T-helper 2 cell (primary cell): ENCODE measurements at regions not wholly inside any gene's neighbourhood (a gene's known extent, or its start where the extent isn't known, plus 50 kb on each side); places are given as distances from the start of the nearest gene placed in this dataset.
"Not testable (repeated sequence)": the region's sequence is repeated elsewhere in the genome, so short reads cannot be mapped to it uniquely, and the experiment has no call there.

Source experiments
- DNase-seq, 5 experiments: peaks; one replicate each; pipeline versions ENCODE4 v3.0.0 to v3.0.0-alpha.2; 2012 to 2022

- no peak for DNase-seq
Measured at GRCh38 chr12:72168851-72169250, 103.3 kb upstream of the TRHDE start.

GRCh38 chr12:72173974-72174373 is 98.2 kb upstream of the TRHDE start:
- no peak for DNase-seq

- no peak for DNase-seq
Measured at GRCh38 chr12:72178244-72178643, 93.9 kb upstream of the TRHDE start.

- DNase-seq: no peak
Measured at GRCh38 chr12:72178871-72179270, 93.3 kb upstream of the TRHDE start.

GRCh38 chr12:72179841-72180240 is 92.3 kb upstream of the TRHDE start:
- DNase-seq: no peak

- DNase-seq: not testable (repeated sequence)
Measured at GRCh38 chr12:72184971-72185533, 87.1 kb upstream of the TRHDE start.

GRCh38 chr12:72189266-72189665 is 82.9 kb upstream of the TRHDE start:
- no peak for DNase-seq

GRCh38 chr12:72191761-72192160 is 80.4 kb upstream of the TRHDE start:
- no peak for DNase-seq

- no peak for DNase-seq
Measured at GRCh38 chr12:72197790-72198189, 74.4 kb upstream of the TRHDE start.

GRCh38 chr12:72201457-72201856 is 70.7 kb upstream of the TRHDE start:
- no peak for DNase-seq

- DNase-seq: no peak
Measured at GRCh38 chr12:72203764-72204335, 68.3 kb upstream of the TRHDE start.

- DNase-seq: no peak
Measured at GRCh38 chr12:72207079-72207478, 65.1 kb upstream of the TRHDE start.

GRCh38 chr12:72207486-72208409 is 64.4 kb upstream of the TRHDE start:
- DNase-seq: no peak

- DNase-seq: no peak
Measured at GRCh38 chr12:72209086-72209485, 63.1 kb upstream of the TRHDE start.

- no peak for DNase-seq
Measured at GRCh38 chr12:72214163-72214562, 58.0 kb upstream of the TRHDE start.

- not testable (repeated sequence) for DNase-seq
Measured at GRCh38 chr12:72215287-72215686, 56.9 kb upstream of the TRHDE start.

GRCh38 chr12:72219937-72220336 is 52.2 kb upstream of the TRHDE start:
- no peak for DNase-seq
